Testis (tissue), 2 donors: ENCODE measurements at regions not wholly inside any gene's neighbourhood (a gene's known extent, or its start where the extent isn't known, plus 50 kb on each side); places are given as distances from the start of the nearest gene placed in this dataset.
"Not testable (repeated sequence)": the region's sequence is repeated elsewhere in the genome, so short reads cannot be mapped to it uniquely, and the experiment has no call there.

Source experiments
- DNase-seq: peaks from one replicate; pipeline ENCODE4 v3.0.0-alpha.2; 2019
- H3K27ac ChIP-seq, 2 donors: fragments of 200-600 bp; sonication (generic); one replicate each; pipeline ENCODE4 v1.5.1; 2019
- H3K27me3 ChIP-seq: fragments of 200-600 bp; sonication (generic); one replicate; pipeline ENCODE4 v1.5.1; 2019
- H3K36me3 ChIP-seq: fragments of 200-600 bp; sonication (generic); one replicate; pipeline ENCODE4 v1.5.1; 2017; ENCODE audit warnings: low read depth; ENCODE audit errors: missing control alignments
- H3K4me1 ChIP-seq: fragments of 200-600 bp; sonication (generic); one replicate; pipeline ENCODE4 v1.5.1; 2019
- H3K4me3 ChIP-seq, 2 donors: fragments of 200-600 bp; sonication (generic); one replicate each; pipeline ENCODE4 v1.5.1; 2017 to 2019
- H3K9me3 ChIP-seq: fragments of 200-600 bp; sonication (generic); one replicate; pipeline ENCODE4 v1.5.1; 2017
- POLR2A ChIP-seq: fragments of 450-650 bp; IDR thresholded peaks from one replicate; pipeline ENCODE4 v1.6.1; 2017; ENCODE audit warnings: antibody characterized with exemption, mild to moderate bottlenecking, moderate library complexity
- WGBS, 2 donors: methylation state at CpG; one replicate each; pipeline ENCODE4 v1.1.5; 2018; 5-methylcytosine and 5-hydroxymethylcytosine counted together
- intact Hi-C: fragments of 100-400 bp; cut with DNase I; formaldehyde crosslinking; loops from one replicate; pipeline ENCODE4 v1.15.1; 2023; ENCODE audit warnings: low total_unique reads
- TF ChIP-seq, protein P1 (sequence below), 3 experiments: fragments of 450-650 bp in 2 of 3; fragments of 200-600 bp in 1 of 3; sonication (generic) in 1 of 3; IDR thresholded peaks; one replicate each; pipeline ENCODE4 v1.5.1; 2016 to 2019; ENCODE audit warnings: antibody characterized with exemption in 3 of 3, mild to moderate bottlenecking in 2 of 3, moderate library complexity in 1 of 3

DNA sequence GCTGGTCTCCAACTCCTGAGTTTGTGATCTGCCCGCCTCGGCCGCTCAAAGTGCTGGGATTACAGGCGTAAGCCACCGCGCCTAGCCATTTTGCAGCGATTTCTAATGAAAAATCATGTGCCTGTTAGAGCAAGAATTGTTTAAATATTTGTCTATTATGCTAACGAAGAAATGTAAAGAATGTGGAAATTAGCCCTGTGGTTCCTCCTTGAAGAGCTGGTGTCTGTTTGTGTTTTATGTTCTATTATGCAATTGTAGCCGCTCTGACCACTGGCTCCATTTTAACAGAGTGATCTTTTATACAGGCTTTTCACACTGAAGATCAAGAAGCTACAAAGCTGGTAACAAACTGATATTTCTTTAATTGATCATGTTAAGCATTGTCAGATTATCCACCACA, 217.3 kb downstream of the USP22 start:
- no peak for TF ChIP-seq POLR2A
- TF ChIP-seq, protein P1, sequence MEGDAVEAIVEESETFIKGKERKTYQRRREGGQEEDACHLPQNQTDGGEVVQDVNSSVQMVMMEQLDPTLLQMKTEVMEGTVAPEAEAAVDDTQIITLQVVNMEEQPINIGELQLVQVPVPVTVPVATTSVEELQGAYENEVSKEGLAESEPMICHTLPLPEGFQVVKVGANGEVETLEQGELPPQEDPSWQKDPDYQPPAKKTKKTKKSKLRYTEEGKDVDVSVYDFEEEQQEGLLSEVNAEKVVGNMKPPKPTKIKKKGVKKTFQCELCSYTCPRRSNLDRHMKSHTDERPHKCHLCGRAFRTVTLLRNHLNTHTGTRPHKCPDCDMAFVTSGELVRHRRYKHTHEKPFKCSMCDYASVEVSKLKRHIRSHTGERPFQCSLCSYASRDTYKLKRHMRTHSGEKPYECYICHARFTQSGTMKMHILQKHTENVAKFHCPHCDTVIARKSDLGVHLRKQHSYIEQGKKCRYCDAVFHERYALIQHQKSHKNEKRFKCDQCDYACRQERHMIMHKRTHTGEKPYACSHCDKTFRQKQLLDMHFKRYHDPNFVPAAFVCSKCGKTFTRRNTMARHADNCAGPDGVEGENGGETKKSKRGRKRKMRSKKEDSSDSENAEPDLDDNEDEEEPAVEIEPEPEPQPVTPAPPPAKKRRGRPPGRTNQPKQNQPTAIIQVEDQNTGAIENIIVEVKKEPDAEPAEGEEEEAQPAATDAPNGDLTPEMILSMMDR (IDR thresholded peaks at IDR 0.05): no peak
- Histone ChIP-seq H3K36me3 (no peaks in the 10 kb centered on the region), H3K4me3 (no peak overlapping the region), H3K27ac (no peak overlapping the region), H3K9me3 (no peaks in the 10 kb centered on the region), H3K27me3 (no peaks in the 10 kb centered on the region), H3K4me1 (no peaks in the 10 kb centered on the region)
- WGBS, 2 donors: 82 to 89% methylated on average over 9 of the region's 9 CpGs
- intact Hi-C loops: no loop called here
- DNase-seq: no peak

DNA sequence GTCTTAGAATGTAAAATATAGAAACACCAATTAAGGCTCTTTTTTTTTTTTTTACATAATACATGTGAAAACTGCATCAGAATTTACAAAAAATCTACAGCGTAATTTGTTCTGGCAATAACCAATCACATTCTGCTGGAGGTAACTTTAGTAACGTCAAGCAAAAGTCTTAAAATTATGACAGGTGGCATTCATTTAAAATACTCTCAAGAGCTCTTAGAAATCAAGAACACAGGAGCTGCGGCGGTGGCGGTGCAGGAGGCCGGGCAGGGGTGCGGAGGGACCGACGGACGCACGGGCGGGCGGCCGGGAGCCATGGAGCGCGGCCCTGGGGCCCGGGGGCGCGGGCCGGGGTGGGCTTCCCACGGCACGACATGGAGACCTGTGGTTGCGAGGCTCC, 202.4 kb downstream of the USP22 start:
- H3K36me3 ChIP-seq, H3K4me1 ChIP-seq, H3K27me3 ChIP-seq, intact Hi-C loops, H3K27ac ChIP-seq, H3K9me3 ChIP-seq, DNase-seq, H3K4me3 ChIP-seq: not testable (repeated sequence)
- 25 to 31% methylated on average over 5 to 12 of the region's 23 CpGs for WGBS, 2 donors

- H3K36me3 ChIP-seq, intact Hi-C loops, H3K27me3 ChIP-seq, H3K4me1 ChIP-seq, H3K4me3 ChIP-seq, H3K9me3 ChIP-seq, H3K27ac ChIP-seq: not testable (repeated sequence)
- 44% methylated on average over 20 of the region's 62 CpGs; no CpG with 5 or more reads in 1 of the 2 donors for WGBS, 2 donors
- peak; percentile 18 for DNase-seq
Measured at GRCh38 chr17:20840987-20841865, 201.6 kb downstream of the USP22 start.

DNA sequence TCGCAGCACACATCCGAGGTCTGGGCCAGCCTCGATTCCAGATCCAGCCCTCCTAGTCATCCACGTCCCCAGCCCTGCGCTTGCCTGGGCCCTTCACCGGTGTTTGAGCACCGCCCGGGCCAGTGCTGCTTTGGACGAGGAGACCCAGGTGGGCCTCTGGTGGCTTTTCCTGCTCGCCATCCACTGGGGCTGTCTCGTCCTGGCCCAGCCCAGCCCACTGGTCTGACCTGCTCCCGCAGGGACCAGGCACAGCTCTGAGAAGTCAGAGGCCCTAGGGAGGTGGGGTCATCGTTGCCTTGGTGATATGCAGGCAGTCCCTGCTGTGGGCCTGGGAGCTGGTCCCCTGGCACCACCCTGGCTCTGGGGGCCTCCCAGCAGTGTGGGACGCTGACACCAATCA, 200.8 kb downstream of the USP22 start:
- DNase-seq, H3K9me3 ChIP-seq, H3K27me3 ChIP-seq, H3K27ac ChIP-seq, H3K36me3 ChIP-seq, intact Hi-C loops, H3K4me1 ChIP-seq, H3K4me3 ChIP-seq: not testable (repeated sequence)
- 83% methylated on average over 1 of the region's 14 CpGs; no CpG with 5 or more reads in 1 of the 2 donors for WGBS, 2 donors

DNA sequence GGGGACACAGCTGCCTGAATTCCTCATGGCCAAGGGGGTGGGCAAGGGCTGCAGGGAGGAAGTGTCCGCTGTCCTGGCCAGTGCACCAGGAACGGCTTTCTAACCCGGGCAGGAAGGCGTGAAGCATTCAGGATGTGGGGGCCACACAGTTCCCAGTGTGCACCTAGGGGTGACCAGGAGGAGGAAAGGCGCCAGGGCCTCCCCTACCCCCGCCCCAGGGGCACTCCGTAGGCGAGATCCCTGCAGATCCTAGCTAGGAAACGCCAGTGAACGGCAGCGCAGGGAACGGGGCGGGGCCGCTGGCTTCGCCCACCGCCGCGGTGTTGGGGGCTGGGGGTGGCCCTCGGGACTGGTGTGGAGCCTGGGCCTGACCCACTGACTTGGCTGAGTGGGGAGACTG, 199.6 kb downstream of the USP22 start:
- H3K4me1 ChIP-seq, DNase-seq, H3K27ac ChIP-seq, intact Hi-C loops, H3K36me3 ChIP-seq, H3K9me3 ChIP-seq, H3K4me3 ChIP-seq, H3K27me3 ChIP-seq: not testable (repeated sequence)
- WGBS, 2 donors: 26 to 100% methylated on average over 1 to 19 of the region's 19 CpGs

DNA sequence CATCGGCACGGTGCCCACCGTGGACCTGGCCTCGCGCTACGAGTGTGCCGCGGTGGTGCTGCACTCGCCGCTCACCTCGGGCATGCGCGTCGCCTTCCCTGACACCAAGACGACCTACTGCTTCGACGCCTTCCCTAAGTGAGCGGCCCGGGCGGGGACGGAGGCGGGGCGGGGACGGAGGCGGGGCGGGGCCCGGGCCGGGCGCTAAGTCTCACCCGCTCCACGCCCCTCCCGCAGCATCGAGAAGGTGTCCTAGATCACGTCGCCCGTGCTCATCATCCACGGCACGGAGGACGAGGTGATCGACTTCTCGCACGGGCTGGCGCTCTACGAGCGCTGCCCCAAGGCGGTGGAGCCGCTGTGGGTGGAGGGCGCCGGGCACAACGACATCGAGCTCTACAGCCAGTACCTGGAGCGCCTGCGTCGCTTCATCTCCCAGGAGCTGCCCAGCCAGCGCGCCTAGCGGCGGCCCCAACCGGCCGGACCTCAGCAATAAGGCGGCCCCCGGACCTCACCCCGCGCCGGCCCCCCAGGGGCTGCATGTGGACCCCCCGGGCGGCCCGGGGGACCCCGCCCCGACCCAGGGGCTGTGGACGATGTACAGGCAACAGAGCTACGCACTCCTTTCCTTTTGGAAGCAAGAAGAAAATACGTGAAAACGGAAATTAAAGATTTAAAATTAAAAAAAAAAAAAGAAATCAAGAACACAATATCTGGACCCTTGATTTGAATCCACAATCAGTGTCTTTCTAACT, 198.8 kb downstream of the USP22 start:
- H3K4me3 ChIP-seq, H3K4me1 ChIP-seq, H3K27ac ChIP-seq, H3K9me3 ChIP-seq, intact Hi-C loops, H3K27me3 ChIP-seq, H3K36me3 ChIP-seq: not testable (repeated sequence)
- DNase-seq: peak; percentile 32
- 4 to 5% methylated on average over 11 to 33 of the region's 74 CpGs for WGBS, 2 donors

DNA sequence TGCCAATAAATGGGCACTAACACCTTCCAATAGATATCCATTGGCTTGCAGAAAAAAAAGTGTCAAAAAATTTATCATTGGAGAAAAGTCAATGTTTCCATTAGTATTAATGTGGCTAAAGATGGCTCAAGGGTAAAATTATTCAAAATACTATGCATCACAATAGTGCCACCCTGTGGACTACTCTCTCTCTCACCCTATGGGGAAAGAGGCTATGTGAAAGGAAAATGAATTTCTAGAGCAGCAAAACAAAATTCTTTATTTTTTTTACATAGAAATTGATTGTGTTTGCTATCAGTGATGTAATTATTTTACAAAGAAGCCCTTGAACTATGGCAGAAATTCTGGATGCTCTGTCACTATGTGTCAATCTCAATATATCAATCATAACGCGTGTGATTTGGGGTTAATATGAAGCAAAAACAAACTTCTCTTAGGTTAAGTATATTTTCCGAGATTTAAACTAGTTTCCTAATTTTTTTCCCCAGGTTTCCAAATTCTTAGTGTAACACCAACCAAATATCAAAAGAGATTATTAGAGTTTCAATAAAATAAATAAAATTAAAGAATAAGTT, 193.9 kb downstream of the USP22 start:
- H3K4me3 ChIP-seq, DNase-seq, H3K9me3 ChIP-seq, intact Hi-C loops, H3K27me3 ChIP-seq, H3K27ac ChIP-seq, H3K36me3 ChIP-seq, H3K4me1 ChIP-seq: not testable (repeated sequence)
- WGBS, 2 donors: 69 to 76% methylated on average over 3 of the region's 3 CpGs

GRCh38 chr17:20851591-20852238, 191.1 kb downstream of the USP22 start:
- DNase-seq, H3K27ac ChIP-seq, H3K27me3 ChIP-seq, H3K4me1 ChIP-seq, H3K4me3 ChIP-seq, H3K9me3 ChIP-seq, H3K36me3 ChIP-seq, intact Hi-C loops: not testable (repeated sequence)
- WGBS, 2 donors: 4 to 5% methylated on average over 17 to 21 of the region's 21 CpGs
